Uterus (tissue), 2 donors: ENCODE measurements at regions not wholly inside any gene's neighbourhood (a gene's known extent, or its start where the extent isn't known, plus 50 kb on each side); places are given as distances from the start of the nearest gene placed in this dataset.
"Not testable (repeated sequence)": the region's sequence is repeated elsewhere in the genome, so short reads cannot be mapped to it uniquely, and the experiment has no call there.

Source experiments
- CTCF ChIP-seq, 4 experiments: fragments of 200-600 bp in 2 of 4; fragments of 450-650 bp in 2 of 4; sonication (generic) in 2 of 4; IDR thresholded peaks; one replicate each; pipeline ENCODE4 v1.5.1; 2016 to 2019; ENCODE audit warnings: antibody characterized with exemption in 4 of 4, mild to moderate bottlenecking in 2 of 4, moderate library complexity in 1 of 4
- POLR2A ChIP-seq, 2 donors: fragments of 450-650 bp; IDR thresholded peaks; one replicate each; pipeline ENCODE4 v1.6.1; 2016; ENCODE audit warnings: antibody characterized with exemption in 2 of 2, mild to moderate bottlenecking in 1 of 2, moderate library complexity in 1 of 2

- not testable (repeated sequence) for TF ChIP-seq POLR2A, CTCF (IDR thresholded peaks at IDR 0.05)
Observed at GRCh38 chr3:607480-607879, 410.9 kb downstream of the CHL1 start.
